NCI-H2196 treated with DMSO at 0.1 percent for 48 hours (cell line): ENCODE measurements at regions not wholly inside any gene's neighbourhood (a gene's known extent, or its start where the extent isn't known, plus 50 kb on each side); places are given as distances from the start of the nearest gene placed in this dataset.
"Not testable (repeated sequence)": the region's sequence is repeated elsewhere in the genome, so short reads cannot be mapped to it uniquely, and the experiment has no call there.

ENCODE experiments used
- DNase-seq: peaks from one replicate; lab custom pipeline; 2025; ENCODE audit not compliant: unreplicated experiment; lab: John Stamatoyannopoulos, UW

DNA sequence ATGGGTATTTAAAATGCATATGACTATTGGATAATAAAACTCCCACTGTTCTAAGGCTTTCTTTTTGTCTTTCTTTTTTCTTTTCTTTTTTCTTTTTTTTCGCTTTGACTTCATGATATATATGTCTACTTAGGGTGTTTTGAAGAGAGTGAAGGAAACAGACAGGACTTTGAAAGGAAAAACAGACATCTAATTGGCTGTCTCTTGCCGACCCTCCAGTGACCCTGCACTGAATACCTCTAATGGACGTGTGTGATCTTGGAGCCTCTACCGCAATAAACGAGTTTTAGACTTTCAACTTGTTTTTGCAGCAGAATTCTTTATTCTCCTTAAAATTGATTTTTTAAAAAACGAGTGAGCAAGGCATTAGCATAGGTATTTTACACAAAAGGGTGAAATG is 158.1 kb upstream of the NR2F2 start:
- no peak for DNase-seq

DNA sequence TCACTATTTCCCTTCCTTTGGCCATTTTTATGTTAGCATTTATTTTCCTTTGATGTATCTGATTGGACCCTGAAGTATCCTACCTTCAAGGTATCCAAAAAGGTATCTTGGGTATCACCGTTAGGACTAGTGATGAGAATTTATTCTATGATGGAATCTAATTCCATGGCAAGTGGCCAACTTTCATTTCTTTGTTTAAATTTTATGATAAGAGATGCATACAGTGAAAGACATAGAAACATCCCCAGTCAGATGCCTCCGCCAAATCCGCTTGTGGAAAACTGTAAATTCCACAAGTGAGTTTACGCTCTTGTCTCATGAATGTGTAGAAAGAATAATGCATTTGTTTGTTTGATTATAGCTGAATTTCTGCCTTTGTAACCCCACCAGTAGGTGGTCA is 153.7 kb upstream of the NR2F2 start:
- no peak for DNase-seq

DNA sequence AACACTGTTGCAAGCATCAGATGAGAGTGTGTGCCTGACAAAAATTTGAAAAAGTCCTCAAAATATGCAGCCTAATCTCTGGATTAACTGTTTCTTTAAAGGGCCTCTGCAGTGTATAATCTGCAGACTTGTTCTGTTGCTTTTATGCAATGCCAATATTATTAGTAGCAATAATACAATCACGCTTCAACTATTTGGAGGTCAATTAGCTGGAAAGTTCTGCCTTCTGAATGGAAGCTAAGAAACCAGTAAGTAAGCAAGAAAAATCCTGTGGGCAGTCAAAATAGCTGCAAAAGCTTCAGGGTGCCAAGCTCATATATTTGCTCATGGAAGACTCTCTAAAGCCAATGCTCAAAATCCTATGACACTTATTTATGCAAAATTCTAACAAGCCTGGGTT is 153.2 kb upstream of the NR2F2 start:
- DNase-seq, result no peak

DNA sequence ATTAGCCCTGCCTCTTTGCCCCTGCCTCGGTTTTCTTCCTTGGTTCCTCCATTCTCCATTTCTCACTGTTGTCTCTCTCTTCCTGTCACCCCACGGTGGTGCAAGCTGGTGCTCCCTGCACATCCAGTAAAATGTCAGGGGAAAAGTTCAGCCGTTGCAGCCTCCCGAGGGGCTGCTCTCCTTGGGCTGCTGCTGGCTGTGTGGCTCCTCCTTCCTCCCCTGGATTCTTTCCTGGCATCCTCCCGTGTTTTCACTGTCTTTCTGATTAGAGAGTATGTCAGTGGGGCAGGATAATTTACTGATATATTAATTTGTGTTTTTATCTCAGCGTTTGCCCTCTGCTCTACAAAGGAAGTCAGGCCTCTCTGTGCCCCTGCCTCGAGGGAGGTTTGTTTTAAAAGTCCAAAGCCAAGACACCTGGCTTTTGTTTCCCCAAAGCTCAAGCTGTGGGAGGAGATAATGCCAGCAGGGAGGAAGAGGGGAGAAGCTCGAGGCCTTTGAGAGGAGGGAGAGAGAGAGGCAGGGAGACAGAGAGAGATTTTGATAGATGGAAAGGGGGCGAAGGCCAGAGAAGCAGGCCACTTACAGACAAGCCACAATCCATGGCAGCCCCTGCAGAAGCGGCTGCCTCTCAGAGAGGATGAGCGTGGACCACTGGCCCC is 150.3 kb upstream of the NR2F2 start:
- DNase-seq, result no peak

DNA sequence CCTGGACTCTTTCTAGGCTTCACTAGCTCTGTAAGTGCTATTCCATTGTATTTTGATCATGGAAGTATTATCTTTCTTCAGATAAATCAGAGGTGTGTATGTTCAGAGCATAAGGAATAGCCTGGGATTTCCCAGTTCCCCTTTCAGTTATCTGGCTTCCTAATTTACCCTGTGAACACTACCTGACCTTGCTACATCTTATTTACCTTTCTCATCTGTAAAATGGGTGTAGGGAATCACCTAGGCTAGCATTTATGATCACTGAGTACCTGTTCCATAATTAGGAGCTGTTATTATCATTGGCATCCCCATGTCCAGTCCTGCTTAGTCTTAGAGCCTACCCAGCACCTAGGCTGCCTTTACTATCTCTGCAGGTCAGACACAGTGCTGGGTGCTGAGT is 149.3 kb upstream of the NR2F2 start:
- no peak for DNase-seq

DNA sequence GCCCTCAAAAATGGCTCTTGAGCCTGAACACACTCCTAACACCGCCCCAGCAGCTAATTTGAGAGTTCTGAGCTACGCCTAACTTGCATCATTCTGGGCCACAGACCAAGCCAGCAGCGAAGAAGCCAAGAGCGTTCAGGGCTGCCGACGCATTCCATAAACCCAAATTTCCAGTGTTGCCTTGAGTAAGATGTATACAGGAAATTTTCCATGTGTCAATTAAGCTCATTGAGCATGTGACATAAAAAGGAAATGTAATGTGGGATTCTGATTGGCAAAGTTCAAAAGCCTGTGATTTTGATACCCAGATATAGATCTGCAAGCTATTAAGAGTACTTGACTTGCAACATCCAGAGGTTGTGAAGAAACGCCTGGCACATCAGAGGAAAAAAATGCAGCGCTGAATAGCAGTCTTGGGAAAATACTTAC is 148.6 kb upstream of the NR2F2 start:
- no peak for DNase-seq

DNA sequence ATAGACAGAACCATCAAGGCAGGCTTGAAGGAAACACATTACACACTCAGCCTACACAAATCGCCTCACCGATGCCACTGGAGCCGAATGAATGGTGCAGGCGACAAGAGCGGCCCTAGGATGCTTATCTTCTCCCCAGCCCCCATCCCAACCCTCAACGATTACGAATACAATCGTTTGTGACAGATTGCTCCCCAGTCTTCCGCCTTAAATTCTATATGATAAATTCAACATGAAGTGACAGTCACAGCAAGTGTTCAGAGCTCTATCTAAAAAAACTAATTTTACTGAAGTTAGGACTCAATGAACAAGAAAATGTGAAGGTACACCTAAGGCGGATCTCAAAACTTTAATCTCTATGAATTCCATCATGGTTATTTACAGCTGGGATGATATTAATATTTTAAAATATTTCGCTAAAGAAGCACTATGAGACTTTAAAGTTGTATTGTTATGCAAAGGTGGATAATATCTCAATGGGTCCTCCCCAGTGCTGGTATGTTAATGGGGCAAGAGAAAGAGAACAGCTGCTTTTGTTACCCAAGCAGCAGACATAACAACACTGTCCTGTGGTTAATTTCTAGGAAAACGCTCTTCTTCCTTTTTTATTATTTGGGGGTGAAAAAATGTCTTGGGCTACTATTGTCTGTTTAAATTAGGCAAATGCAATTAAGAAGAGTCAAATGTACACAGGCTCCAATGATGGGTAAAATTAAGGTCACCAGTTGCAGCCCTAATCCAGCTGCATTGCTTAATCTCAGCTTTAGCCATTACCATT is 147.6 kb upstream of the NR2F2 start:
- DNase-seq, result no peak

DNA sequence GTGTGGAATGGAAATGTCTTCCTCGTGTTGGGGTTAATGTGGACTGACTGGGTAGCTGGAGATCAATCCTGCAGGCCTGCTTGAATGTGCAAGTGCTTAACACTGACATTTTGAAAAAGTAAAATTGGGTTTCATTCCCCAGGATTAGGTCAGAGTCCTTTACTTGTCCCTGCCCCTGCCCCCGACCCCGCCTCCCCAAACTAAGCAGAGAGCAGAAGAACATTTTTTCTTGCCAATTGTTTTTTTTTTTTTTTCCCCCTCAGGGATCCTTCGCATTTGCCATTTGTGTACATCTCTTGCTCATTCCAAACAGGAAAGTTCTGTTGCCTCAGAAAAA is 147.0 kb upstream of the NR2F2 start:
- DNase-seq, result no peak

DNA sequence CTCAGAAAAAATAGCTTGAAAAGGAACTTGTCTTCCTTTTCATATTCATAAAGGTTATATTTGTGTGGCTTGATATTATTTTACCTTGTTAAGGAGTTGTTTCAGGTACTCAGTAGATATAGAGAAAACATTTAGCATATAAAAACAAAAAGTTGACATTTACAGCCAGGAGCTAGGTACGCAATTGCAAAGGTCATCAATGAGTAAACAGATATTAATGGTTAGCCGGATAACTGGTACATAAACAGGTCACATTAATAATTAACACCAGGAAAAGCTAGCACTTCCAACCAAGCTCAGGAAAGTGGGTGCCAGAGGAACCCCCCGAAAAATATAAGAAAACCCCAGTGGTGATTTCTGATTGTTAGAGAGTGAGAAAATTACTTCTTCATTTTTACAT is 146.6 kb upstream of the NR2F2 start:
- DNase-seq, result no peak

DNA sequence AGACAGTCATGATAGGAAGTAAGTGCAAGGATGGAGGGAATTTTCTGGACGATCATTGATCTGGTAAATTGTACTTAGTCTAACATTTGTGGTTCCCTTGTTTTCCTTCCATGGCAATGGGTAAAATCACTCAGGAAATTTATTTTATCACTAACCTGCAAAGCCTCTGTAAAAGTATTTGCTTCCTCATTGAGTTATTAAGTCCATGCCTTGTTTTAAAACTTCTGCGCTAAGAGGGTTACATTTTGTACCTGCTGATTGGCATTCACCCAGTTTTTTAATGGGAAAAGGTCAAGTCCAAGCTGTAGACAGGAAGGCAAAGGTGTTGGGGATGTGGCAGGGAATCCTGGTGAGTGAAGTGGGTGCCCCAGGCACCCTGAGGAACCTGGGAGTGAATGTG is 146.2 kb upstream of the NR2F2 start:
- DNase-seq, result no peak

DNA sequence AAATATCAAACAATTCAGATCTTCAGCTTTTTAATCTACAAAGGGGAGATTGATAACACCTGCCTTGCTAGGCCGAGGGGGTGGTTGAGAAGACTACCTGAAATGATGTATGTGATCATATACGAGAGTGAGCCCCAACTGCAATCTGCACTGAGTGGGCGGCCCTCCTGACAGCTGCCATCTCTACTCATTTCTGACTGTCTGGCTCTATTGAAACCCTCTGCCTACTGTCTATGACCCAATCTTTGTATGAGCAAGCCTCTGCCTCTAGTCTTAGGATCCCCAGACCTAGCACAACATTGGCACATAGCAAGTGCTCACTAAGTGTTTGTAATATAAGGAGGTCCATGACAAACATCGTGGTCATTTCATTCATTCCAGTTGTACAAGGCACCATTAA is 144.4 kb upstream of the NR2F2 start:
- no peak for DNase-seq

DNA sequence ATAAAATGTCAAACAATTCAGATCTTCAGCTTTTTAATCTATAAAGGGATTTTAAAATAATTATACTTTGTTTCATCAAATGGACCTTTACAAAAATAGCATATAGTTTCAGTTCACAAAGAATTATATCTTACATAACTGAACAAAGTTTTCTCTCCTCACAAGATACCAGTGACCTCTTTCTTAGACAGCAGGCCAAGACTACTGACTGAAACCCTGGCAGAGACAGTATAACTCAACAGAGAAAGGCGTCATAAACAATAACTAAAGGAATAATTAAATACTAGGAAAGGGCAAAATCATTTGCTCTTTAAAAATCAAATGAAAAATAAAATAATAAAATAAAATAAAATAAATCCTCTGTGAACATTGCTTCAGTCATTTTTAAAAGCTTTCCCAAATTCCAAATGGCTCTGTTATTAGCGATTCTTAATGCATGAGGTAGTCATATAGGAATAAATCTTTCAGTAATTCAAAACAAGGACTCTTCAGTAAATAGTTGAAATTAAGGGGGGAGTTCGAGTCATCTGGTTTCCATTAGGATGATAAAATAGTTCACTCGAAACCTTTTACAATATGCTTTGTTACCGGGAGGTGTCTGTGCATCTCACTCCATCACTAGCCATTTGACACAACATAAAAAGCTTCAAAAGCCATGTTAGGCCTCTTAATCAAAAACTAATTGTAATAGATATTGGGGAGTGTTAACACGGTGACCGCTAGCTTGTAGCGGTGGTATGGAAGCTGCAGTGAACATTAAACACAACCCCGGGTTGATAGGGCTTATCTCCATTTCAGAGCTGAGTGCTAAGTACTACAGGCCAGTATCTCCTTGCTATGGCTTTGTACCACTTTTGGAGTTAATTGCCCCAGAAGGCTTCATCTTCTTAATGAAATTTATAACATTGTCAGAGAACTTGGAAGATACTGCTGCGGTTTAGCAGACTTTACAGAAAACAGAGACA is 142.9 kb upstream of the NR2F2 start:
- no peak for DNase-seq

DNA sequence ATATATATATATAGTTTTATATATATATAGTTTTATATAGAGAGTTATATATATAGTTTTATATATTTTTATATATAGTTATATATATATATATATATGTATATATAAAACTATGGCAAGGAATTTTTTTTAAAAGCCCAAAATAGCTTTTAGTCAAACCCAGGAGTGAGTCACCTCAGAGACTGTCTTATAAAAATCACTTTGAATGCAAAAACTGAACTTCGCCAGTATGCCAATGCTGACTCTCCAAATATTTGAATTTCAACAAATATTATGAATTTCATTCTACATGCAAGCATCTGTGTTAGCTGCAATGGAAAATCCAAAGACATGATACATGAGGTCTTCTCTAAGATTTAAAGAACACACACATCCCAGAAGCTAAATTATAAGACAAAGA is 132.8 kb upstream of the NR2F2 start:
- no peak for DNase-seq

DNA sequence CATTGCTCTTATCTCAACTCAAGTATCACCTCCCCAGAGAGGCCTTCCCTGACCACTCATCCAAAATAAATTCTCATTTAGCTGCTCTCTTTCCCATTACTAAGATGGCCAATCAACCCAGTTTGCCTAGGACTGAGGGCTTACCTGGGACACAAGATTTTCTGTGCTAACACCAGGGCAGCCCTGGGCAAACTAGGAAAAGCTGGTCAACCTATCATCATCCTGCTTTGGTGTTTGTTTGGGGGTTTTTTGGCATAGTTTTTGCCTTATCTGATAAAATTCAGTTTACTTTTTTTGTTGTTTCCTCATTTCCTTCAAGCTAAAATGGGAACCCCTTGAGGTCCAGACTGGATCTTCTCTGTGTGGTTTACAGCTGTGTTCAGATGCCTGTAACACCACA is 131.4 kb upstream of the NR2F2 start:
- no peak for DNase-seq

DNA sequence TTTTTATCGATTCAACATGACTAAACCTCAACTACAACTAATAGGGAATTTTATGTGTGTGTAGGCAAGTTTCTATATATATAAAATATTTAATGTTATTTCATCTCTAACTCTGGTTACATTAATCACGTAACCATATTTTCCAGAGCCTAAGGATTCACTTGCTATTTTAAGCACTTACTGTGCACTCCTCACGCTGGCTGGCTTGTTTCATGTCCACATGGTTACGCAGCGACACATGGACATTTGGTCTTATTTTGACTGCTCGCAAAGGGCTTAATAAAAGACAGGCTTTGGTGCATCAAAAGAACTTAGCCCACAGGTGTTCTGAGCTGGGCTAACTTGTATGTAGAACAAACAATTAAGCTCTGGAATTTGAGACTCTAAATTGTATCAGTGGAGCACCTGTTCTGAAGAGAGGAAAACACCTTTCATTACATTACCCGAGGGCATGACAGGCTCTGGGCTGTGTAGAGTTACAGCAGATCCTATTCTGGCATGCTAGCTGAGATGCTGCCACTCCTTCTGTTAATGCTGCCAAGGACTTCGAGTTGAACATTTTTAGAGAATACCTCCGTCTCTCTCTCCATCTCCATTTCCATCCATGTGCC is 130.0 kb upstream of the NR2F2 start:
- DNase-seq, result peak; percentile 2

DNA sequence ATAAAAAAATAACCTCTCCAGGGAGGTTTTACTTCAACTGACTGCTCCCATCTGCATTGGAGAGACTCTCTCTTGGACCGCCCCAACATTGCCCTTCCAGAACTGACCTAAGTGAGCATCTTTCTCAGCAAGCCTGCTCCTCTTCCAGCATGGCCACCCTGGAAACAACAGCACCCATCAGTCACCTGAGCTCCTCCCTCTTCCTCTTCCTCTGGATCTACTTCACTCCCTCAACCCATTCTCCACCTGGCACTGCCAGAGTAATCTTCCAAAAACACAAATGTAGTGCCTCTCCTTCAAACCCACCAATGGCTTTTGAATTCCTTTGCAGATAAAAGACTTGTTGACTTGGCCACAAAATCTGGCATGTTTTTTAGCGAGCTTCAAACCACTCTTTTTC is 128.8 kb upstream of the NR2F2 start:
- DNase-seq, result no peak

DNA sequence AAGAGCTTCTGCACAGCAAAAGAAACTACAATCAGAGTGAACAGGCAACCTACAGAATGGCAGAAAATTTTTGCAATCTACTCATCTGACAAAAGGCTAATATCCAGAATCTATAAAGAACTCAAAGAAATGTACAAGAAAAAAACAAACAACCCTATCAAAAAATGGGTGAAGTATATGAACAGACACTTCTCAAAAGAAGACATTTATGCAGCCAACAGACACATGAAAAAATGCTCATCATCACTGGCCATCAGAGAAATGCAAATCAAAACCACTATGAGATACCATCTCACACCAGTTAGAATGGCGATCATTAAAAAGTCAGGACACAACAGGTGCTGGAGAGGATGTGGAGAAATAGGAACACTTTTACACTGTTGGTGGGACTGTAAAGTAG is 124.9 kb upstream of the NR2F2 start:
- DNase-seq, result not testable (repeated sequence)

DNA sequence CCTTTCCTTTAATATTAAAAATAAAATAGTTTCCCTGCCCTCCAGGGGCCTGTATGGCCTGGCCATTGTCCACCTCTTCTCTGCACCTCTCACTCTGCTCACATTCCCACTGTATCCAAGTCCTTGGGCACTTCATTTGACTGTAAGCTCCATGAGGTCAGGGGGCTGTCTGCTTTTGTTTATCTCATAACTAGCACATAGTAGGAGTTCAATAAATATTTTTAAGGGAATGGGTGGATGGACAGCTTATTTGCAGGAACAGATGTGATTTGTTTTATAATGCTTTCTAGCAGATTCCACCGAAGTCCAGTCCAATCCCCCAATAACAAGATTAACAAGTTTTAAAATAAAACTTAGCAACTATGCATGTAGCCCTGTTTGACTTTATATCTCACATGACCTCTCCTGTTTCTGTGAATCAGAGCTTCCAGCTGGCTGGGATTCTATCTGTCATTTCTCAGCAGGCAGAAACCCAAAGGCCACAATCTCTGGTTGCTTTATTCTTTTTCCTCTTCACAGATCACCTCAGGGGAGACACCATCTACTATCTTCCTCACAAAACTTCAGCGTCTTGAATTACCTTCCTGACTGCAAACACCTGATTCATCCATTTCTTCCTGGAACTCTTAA is 123.0 kb upstream of the NR2F2 start:
- DNase-seq, result no peak

DNA sequence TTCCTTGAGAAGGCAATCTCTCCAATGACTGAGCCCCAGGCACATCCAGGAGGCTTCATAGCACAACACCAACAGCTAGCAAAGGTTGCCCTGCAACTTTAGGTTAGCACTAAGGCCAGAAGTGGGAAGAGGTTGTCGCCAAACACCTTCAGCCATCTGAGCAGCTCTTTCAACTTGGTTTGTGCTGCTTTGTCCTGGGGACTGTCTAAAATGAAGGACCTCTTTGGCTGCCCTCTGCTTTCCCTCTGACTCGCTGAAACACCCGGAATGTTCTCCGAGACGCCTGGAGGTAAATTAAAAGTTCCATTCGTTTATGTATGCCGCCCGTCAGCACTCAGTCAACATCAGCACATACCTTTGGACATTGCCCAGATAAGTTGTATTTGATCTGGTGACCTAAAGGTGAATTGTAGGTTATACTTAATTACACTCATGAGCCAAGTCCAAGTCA is 121.2 kb upstream of the NR2F2 start:
- DNase-seq, result no peak

DNA sequence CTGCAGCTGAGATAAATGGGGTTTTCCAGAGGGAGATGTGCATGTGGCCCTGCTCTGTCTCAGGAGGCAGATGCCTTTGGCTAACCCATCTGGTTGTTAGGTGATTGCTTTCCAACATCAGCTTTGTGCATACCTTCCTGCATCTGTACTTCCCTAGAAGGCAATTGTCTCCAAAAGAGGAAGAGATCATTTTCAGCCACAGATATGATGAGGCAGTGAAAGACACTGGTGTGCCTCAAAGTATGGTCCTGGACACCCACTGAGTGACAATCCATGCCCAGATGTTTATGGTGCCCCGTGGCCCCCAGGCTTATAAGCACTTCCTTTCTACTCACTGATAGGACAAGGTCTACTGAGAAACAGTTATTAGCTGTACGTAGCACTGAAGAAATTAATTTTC is 117.5 kb upstream of the NR2F2 start:
- no peak for DNase-seq

DNA sequence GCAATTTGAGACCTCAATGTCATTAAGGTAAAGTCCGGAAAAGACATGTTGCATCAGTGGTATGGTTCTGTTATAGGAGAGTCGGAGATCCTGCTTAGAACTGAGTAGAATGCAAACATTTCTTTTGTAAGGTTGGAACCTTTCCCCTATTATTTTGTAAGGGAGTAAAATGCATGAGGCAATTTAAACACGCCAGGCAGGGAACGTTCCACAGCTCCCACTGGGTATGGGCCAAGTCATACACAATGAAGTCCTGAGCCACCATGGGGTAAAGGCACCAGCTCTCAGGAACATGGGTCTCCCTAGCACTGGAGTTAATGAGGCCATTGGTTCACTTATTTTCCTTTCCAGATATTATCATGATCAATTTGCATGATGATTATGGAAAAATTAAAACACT is 116.6 kb upstream of the NR2F2 start:
- no peak for DNase-seq
